Neural crest cell (in vitro differentiated cells): ENCODE measurements at regions not wholly inside any gene's neighbourhood (a gene's known extent, or its start where the extent isn't known, plus 50 kb on each side); places are given as distances from the start of the nearest gene placed in this dataset.
"Not testable (repeated sequence)": the region's sequence is repeated elsewhere in the genome, so short reads cannot be mapped to it uniquely, and the experiment has no call there.

Experiments
- DNase-seq: peaks from one replicate; pipeline ENCODE4 v3.0.0; 2021; ENCODE audit warnings: low read depth, mixed read lengths, low spot score
- H3K27ac Mint-ChIP-seq: one replicate; pipeline ENCODE4 v1.8.0; 2021; ENCODE audit warnings: mild to moderate bottlenecking, mixed read lengths; ENCODE audit not compliant: unreplicated experiment
- H3K27me3 Mint-ChIP-seq: 2 replicates; pipeline ENCODE4 v1.8.0; 2021; ENCODE audit warnings: low read depth, mild to moderate bottlenecking, mixed read lengths
- H3K36me3 Mint-ChIP-seq: 2 replicates; pipeline ENCODE4 v1.8.0; 2021; ENCODE audit warnings: low read depth, mild to moderate bottlenecking, mixed read lengths
- H3K4me1 Mint-ChIP-seq: 2 replicates; pipeline ENCODE4 v1.8.0; 2021; ENCODE audit warnings: mixed read lengths
- H3K4me3 Mint-ChIP-seq: one replicate; pipeline ENCODE4 v1.8.0; 2021; ENCODE audit warnings: mild to moderate bottlenecking, mixed read lengths
- H3K9me3 Mint-ChIP-seq: 2 replicates; pipeline ENCODE4 v1.8.0; 2021; ENCODE audit warnings: mixed read lengths
- TF ChIP-seq, protein P1 (sequence below): fragments of 200-600 bp; sonication (generic); conservative IDR thresholded peaks from 2 replicates; pipeline ENCODE4 v1.5.0; 2021; ENCODE audit warnings: antibody characterized with exemption, mild to moderate bottlenecking

DNA sequence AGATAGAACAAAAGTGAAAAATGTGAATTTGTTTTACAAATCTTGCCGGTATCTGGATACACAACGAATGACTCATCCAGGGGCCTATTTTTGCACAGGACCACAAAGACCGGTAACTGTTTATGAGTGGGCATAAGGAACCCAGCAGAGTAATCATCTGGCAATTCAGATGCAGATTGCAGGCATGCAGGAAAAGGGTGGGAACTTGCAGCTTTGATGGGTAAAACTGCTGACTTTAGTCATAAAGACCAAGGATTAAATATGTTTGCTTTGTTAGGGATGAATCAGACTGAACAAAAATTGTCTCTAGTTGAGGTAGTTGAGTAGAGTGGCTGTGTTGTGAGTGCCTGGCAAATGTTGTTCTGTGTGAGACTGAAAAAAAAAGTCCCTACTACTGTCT lies 309.6 kb upstream of the CCNH start:
- Mint-ChIP-seq H3K36me3 (peaks cover 4% of the 10 kb centered on the region), H3K4me1 (no peaks in the 10 kb centered on the region), H3K27ac (no peak overlapping the region), H3K9me3 (peaks cover 12% of the 10 kb centered on the region), H3K4me3 (no peak overlapping the region), H3K27me3 (no peaks in the 10 kb centered on the region)
- TF ChIP-seq, protein P1, sequence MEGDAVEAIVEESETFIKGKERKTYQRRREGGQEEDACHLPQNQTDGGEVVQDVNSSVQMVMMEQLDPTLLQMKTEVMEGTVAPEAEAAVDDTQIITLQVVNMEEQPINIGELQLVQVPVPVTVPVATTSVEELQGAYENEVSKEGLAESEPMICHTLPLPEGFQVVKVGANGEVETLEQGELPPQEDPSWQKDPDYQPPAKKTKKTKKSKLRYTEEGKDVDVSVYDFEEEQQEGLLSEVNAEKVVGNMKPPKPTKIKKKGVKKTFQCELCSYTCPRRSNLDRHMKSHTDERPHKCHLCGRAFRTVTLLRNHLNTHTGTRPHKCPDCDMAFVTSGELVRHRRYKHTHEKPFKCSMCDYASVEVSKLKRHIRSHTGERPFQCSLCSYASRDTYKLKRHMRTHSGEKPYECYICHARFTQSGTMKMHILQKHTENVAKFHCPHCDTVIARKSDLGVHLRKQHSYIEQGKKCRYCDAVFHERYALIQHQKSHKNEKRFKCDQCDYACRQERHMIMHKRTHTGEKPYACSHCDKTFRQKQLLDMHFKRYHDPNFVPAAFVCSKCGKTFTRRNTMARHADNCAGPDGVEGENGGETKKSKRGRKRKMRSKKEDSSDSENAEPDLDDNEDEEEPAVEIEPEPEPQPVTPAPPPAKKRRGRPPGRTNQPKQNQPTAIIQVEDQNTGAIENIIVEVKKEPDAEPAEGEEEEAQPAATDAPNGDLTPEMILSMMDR = no peak
- no peak for DNase-seq

DNA sequence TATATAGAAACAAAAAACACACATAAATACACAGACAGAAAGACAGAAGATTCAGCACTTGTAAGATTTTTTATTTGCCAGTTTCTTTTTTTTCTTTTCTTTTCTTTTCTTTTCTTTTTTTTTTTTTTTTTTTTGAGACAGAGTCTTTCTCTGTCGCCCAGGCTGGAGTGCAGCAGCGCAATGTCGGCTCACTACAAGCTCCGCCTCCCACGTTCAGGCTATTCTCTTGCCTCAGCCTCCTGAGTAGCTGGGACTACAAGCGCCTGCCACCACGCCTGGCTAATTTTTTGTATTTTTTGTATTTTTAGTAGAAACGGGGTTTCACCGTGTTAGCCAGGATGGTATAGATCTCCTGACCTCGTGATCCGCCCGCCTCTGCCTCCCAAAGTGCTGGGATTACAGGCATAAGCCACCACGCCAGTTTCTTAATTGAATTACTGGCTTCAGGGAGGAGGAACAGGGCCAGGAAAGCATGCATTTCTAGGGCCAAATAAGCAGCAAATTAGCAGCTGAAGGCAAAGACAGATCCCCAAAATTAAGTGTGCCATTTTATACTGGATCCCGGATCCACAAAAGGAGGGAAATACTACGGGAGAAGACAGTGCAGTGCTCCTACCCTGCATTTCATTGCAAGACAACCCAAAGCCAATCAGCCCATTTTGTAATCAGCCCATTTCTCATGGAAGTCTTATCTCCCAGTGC lies 305.6 kb upstream of the CCNH start:
- H3K36me3 Mint-ChIP-seq, H3K4me3 Mint-ChIP-seq, H3K27ac Mint-ChIP-seq, H3K27me3 Mint-ChIP-seq, H3K4me1 Mint-ChIP-seq, DNase-seq: not testable (repeated sequence)
- H3K9me3 Mint-ChIP-seq = peaks cover 12% of the 10 kb centered on the region

- no peaks in the 10 kb centered on the region for H3K27me3 Mint-ChIP-seq
- no peaks in the 10 kb centered on the region for H3K4me1 Mint-ChIP-seq
- DNase-seq = no peak
- peaks cover 4% of the 10 kb centered on the region for H3K36me3 Mint-ChIP-seq
- TF ChIP-seq, protein P1 = no peak
- H3K9me3 Mint-ChIP-seq = peaks cover 10% of the 10 kb centered on the region
- no peak overlapping the region for H3K4me3 Mint-ChIP-seq
- no peak overlapping the region for H3K27ac Mint-ChIP-seq
Observed at GRCh38 chr5:87717761-87718160, 305.0 kb upstream of the CCNH start.

GRCh38 chr5:87705876-87706275 lies 293.1 kb upstream of the CCNH start:
- H3K27ac Mint-ChIP-seq = no peak overlapping the region
- H3K27me3 Mint-ChIP-seq = no peaks in the 10 kb centered on the region
- no peak overlapping the region for H3K4me3 Mint-ChIP-seq
- no peaks in the 10 kb centered on the region for H3K36me3 Mint-ChIP-seq
- peaks cover 5% of the 10 kb centered on the region for H3K4me1 Mint-ChIP-seq
- DNase-seq = no peak
- TF ChIP-seq, protein P1 = no peak
- no peaks in the 10 kb centered on the region for H3K9me3 Mint-ChIP-seq

GRCh38 chr5:87686975-87687374 lies 274.2 kb upstream of the CCNH start:
- DNase-seq = no peak
- H3K9me3 Mint-ChIP-seq = peaks cover 6% of the 10 kb centered on the region
- H3K27ac Mint-ChIP-seq = no peak overlapping the region
- no peaks in the 10 kb centered on the region for H3K4me1 Mint-ChIP-seq
- no peaks in the 10 kb centered on the region for H3K27me3 Mint-ChIP-seq
- TF ChIP-seq, protein P1 = no peak
- H3K36me3 Mint-ChIP-seq = no peaks in the 10 kb centered on the region
- no peak overlapping the region for H3K4me3 Mint-ChIP-seq

DNA sequence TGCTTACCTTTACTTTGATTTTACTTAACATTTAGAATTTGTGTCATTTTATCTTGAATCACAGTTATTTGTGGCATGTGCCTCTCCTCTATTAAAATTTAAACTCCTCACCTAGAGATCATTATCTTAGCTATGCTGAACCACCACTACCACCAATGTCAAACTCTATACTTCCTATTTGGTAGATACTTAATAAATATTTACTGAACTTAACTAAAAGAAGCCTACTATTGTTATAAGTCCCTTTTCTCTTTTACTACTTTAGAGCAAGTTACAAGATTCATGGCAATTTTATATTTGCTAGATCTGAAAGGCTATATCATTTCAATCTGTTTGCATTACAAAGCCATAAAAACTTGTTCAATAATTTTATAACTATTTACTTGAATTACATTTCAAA lies 273.3 kb upstream of the CCNH start:
- Mint-ChIP-seq H3K4me1 (no peaks in the 10 kb centered on the region), H3K9me3 (peaks cover 6% of the 10 kb centered on the region), H3K27me3 (no peaks in the 10 kb centered on the region), H3K4me3 (no peak overlapping the region), H3K27ac (no peak overlapping the region), H3K36me3 (no peaks in the 10 kb centered on the region)
- TF ChIP-seq, protein P1 = no peak
- no peak for DNase-seq
